ENCODE measurements at regions not wholly inside any gene's neighbourhood (a gene's known extent, or its start where the extent isn't known, plus 50 kb on each side); places are given as distances from the start of the nearest gene placed in this dataset.
"Not testable (repeated sequence)": the region's sequence is repeated elsewhere in the genome, so short reads cannot be mapped to it uniquely, and the experiment has no call there.

DNA sequence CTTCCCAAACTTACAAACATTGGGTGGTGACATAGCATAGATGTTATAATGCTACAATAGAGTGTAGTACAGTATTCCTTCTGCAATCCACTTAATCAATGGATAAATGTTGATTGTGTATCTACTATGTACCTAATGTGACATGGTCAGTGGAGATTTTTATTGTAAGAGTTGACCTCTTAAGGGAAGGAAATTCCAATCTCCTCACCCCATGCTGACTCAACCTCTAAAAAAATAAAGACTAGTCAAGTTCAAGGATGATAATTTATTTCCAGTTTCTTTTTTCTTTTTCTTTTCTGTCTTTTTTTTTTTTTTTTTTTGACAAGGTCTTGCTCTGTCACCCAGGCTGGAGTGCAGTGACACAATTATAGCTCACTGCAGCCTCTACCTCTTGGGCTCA lies 206.5 kb upstream of the STS start:
- no peaks in the 10 kb centered on the region for H3K36me3 ChIP-seq (replicated peaks in 1 of 2; ENCODE audit: control insufficient read depth in 1 of 2, insufficient read depth in 2 of 2, low read length in 1 of 2)
- no peaks in the 10 kb centered on the region for H3F3A ChIP-seq (replicated peaks; ENCODE audit: insufficient read depth)
- CTCF ChIA-PET, result no interaction called here
- no peak overlapping the region for H3K9ac ChIP-seq
- no peak overlapping the region for H2AFZ ChIP-seq (ENCODE audit: low read depth)
- H3K4me2 ChIP-seq, result no peak overlapping the region
- POLR2A ChIA-PET, result no interaction called here
- no peaks in the 10 kb centered on the region for H3K79me2 ChIP-seq (ENCODE audit: insufficient read depth)
- no peak for TF ChIP-seq TAF1 (IDR thresholded peaks at IDR 0.05; ENCODE audit: borderline replicate concordance, low read depth, low read length)
- H3K4me3 ChIP-seq (ENCODE audit: low read depth in 2 of 2, low read length in 1 of 2), result no peak overlapping the region
- no peak overlapping the region for H3K27ac ChIP-seq (ENCODE audit: low read depth in 2 of 2, low read length in 1 of 2)
- H3K9me2 ChIP-seq, result no peaks in the 10 kb centered on the region
- DNase-seq, result no peak
- H3K9me3 ChIP-seq, result no peaks in the 10 kb centered on the region
- H4K20me1 ChIP-seq (ENCODE audit: insufficient read depth), result no peaks in the 10 kb centered on the region
- H3K4me1 ChIP-seq (ENCODE audit: control insufficient read depth in 1 of 2, insufficient read depth in 2 of 2, low read depth in 1 of 2, low read length in 1 of 2), result no peaks in the 10 kb centered on the region
- no peaks in the 10 kb centered on the region for H3K27me3 ChIP-seq (ENCODE audit: insufficient read depth)

DNA sequence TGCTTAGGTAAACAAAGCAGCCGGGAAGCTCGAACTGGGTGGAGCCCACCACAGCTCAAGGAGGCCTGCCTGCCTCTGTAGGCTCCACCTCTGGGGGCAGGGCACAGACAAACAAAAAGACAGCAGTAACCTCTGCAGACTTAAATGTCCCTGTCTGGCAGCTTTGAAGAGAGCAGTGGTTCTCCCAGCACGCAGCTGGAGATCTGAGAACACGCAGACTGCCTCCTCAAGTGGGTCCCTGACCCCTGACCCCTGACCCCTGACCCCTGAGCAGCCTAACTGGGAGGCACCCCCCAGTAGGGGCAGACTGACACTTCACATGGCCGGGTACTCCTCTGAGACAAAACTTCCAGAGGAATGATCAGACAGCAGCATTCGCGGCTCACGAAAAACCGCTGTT lies 214.6 kb upstream of the STS start:
- H3K27ac ChIP-seq (ENCODE audit: low read depth in 2 of 2, low read length in 1 of 2); H2AFZ ChIP-seq (ENCODE audit: low read depth); H3K4me2 ChIP-seq; H3K36me3 ChIP-seq (replicated peaks in 1 of 2; ENCODE audit: control insufficient read depth in 1 of 2, insufficient read depth in 2 of 2, low read length in 1 of 2); DNase-seq; H4K20me1 ChIP-seq (ENCODE audit: insufficient read depth); POLR2A ChIA-PET; H3K9me2 ChIP-seq; H3K79me2 ChIP-seq (ENCODE audit: insufficient read depth); H3K27me3 ChIP-seq (ENCODE audit: insufficient read depth); H3K9me3 ChIP-seq; CTCF ChIA-PET; H3K9ac ChIP-seq; H3K4me3 ChIP-seq (ENCODE audit: low read depth in 2 of 2, low read length in 1 of 2); H3K4me1 ChIP-seq (ENCODE audit: control insufficient read depth in 1 of 2, insufficient read depth in 2 of 2, low read depth in 1 of 2, low read length in 1 of 2); H3F3A ChIP-seq (replicated peaks; ENCODE audit: insufficient read depth): not testable (repeated sequence)
- 90% methylated on average over 2 of the region's 9 CpGs for WGBS (ENCODE audit: low lambda C conversion rate)

DNA sequence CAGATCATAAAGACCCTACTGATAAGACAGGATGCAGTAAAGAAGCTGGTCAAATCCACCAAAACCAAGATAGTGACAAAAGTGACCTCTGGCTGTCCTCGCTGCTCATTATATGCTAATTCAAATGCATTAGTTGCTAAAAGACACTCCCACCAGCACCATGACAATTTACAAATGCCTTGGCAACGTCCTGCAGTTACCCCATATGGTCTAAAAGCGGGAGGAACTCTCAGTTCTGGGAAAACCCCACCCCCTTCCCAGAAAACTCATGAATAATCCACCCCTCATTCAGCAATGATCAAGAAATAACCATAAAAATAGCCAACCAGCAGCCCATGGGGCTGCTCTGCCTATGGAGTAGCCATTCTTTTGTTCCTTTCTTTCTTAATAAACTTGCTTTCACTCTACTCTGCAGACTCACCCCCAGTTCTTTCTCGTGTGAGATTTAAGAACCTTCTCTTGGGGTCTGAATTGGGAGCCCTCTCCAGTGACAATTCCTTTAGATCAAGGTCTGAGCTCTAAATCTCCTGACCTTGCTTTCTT lies 217.1 kb upstream of the STS start:
- Histone ChIP-seq H3K9me2 (no peaks in the 10 kb centered on the region), H3K27ac (ENCODE audit: low read depth in 2 of 2, low read length in 1 of 2) (no peak overlapping the region), H4K20me1 (ENCODE audit: insufficient read depth) (no peaks in the 10 kb centered on the region), H3K9me3 (no peaks in the 10 kb centered on the region), H3K36me3 (replicated peaks in 1 of 2; ENCODE audit: control insufficient read depth in 1 of 2, insufficient read depth in 2 of 2, low read length in 1 of 2) (no peaks in the 10 kb centered on the region), H3K9ac (no peak overlapping the region), H3K4me2 (no peak overlapping the region), H3K4me1 (ENCODE audit: control insufficient read depth in 1 of 2, insufficient read depth in 2 of 2, low read depth in 1 of 2, low read length in 1 of 2) (no peaks in the 10 kb centered on the region), H3K79me2 (ENCODE audit: insufficient read depth) (no peaks in the 10 kb centered on the region), H3F3A (replicated peaks; ENCODE audit: insufficient read depth) (no peaks in the 10 kb centered on the region), H3K27me3 (ENCODE audit: insufficient read depth) (no peaks in the 10 kb centered on the region), H3K4me3 (ENCODE audit: low read depth in 2 of 2, low read length in 1 of 2) (no peak overlapping the region), H2AFZ (ENCODE audit: low read depth) (no peak overlapping the region)
- ChIA-PET POLR2A (no interaction called here), CTCF (no interaction called here)
- TF ChIP-seq MEF2A (IDR thresholded peaks at IDR 0.05; ENCODE audit: borderline replicate concordance, low read depth), result no peak
- TF ChIP-seq RFX5 (IDR thresholded peaks at IDR 0.05; ENCODE audit: low read length), result no peak
- TF ChIP-seq SIN3A (IDR thresholded peaks at IDR 0.05; ENCODE audit: borderline replicate concordance, low read depth, low read length), result no peak
- TF ChIP-seq NRF1 (IDR thresholded peaks at IDR 0.05; ENCODE audit: low read depth, low read length), result no peak
- no peak for TF ChIP-seq RAD21 (IDR thresholded peaks at IDR 0.05; ENCODE audit: low read length)
- TF ChIP-seq TEAD4 (IDR thresholded peaks at IDR 0.05; ENCODE audit: borderline replicate concordance, insufficient read depth), result no peak
- no peak for TF ChIP-seq IRF3 (IDR thresholded peaks at IDR 0.05; ENCODE audit: low read depth, low read length)
- no peak for DNase-seq
- 6% methylated on average over 4 of the region's 4 CpGs for WGBS (ENCODE audit: low lambda C conversion rate)

Data from SK-N-SH (cell line).